ENCODE measurements at regions not wholly inside any gene's neighbourhood (a gene's known extent, or its start where the extent isn't known, plus 50 kb on each side); places are given as distances from the start of the nearest gene placed in this dataset.

GRCh38 chr2:75852639-75853038 is 141.9 kb upstream of the GCFC2 start:
- Histone ChIP-seq H3K27ac (ENCODE audit: low read length) (no peak overlapping the region), H3K4me3 (ENCODE audit: low read depth in 2 of 2, low read length in 2 of 2) (no peak overlapping the region), H3K9me3 (ENCODE audit: control insufficient read depth, insufficient read depth, low read depth, low read length) (no peaks in the 10 kb centered on the region), H3K27me3 (ENCODE audit: control insufficient read depth, insufficient read depth, low read length) (no peaks in the 10 kb centered on the region), H3K36me3 (ENCODE audit: control insufficient read depth, insufficient read depth, low read length) (no peaks in the 10 kb centered on the region; the same call in 1 of the 2 replicates), H3K4me1 (ENCODE audit: control insufficient read depth, insufficient read depth, low read length) (no peaks in the 10 kb centered on the region)
- TF ChIP-seq TCF7L2 (IDR thresholded peaks at IDR 0.05; ENCODE audit: low read depth, low read length) (no peak), POLR2AphosphoS5 (IDR thresholded peaks at IDR 0.05; ENCODE audit: low read depth, low read length) (no peak), REST (IDR thresholded peaks at IDR 0.05; ENCODE audit: insufficient read depth in 1 of 2, low read depth in 2 of 2, low read length in 1 of 2) (no peak), SIN3A (IDR thresholded peaks at IDR 0.05; ENCODE audit: borderline replicate concordance, insufficient read depth, low read depth, low read length) (no peak), CTCF (IDR thresholded peaks at IDR 0.05) (no peak)
- in situ Hi-C loops (cut with HindIII; ENCODE audit: low pct_unique_long_range_greater_than_20kb, low sequenced_read_pairs) = no loop called here
- BruUV-seq (replicated peaks) = no TSS peak
- ChIA-PET POLR2A (no interaction called here), CTCF (no interaction called here)
- no peak for ATAC-seq
- no peak for DNase-seq (ENCODE audit: low read depth, low spot score)
- intact Hi-C loops (cut with micrococcal nuclease; ENCODE audit: unreplicated experiment) = no loop called here

GRCh38 chr2:75846683-75847190 is 136.0 kb upstream of the GCFC2 start:
- Histone ChIP-seq H3K27ac (ENCODE audit: low read length) (no peak overlapping the region), H3K36me3 (ENCODE audit: control insufficient read depth, insufficient read depth, low read length) (no peaks in the 10 kb centered on the region; the same call in 1 of the 2 replicates), H3K4me1 (ENCODE audit: control insufficient read depth, insufficient read depth, low read length) (no peaks in the 10 kb centered on the region), H3K9me3 (ENCODE audit: control insufficient read depth, insufficient read depth, low read depth, low read length) (no peaks in the 10 kb centered on the region), H3K27me3 (ENCODE audit: control insufficient read depth, insufficient read depth, low read length) (no peaks in the 10 kb centered on the region), H3K4me3 (ENCODE audit: low read depth in 2 of 2, low read length in 2 of 2) (no peak overlapping the region)
- ATAC-seq (no peak), DNase-seq (ENCODE audit: low read depth, low spot score) (no peak)
- CTCF ChIA-PET = no interaction called here
- intact Hi-C loops (cut with micrococcal nuclease; ENCODE audit: unreplicated experiment) = no loop called here
- no peak for TF ChIP-seq CTCF (IDR thresholded peaks at IDR 0.05)
- TF ChIP-seq TCF7L2 (IDR thresholded peaks at IDR 0.05; ENCODE audit: low read depth, low read length) = no peak
- TF ChIP-seq POLR2AphosphoS5 (IDR thresholded peaks at IDR 0.05; ENCODE audit: low read depth, low read length) = no peak
- TF ChIP-seq SIN3A (IDR thresholded peaks at IDR 0.05; ENCODE audit: borderline replicate concordance, insufficient read depth, low read depth, low read length) = no peak
- TF ChIP-seq REST (IDR thresholded peaks at IDR 0.05; ENCODE audit: insufficient read depth in 1 of 2, low read depth in 2 of 2, low read length in 1 of 2) = no peak
- POLR2A ChIA-PET = no interaction called here
- in situ Hi-C loops (cut with HindIII; ENCODE audit: low pct_unique_long_range_greater_than_20kb, low sequenced_read_pairs) = no loop called here
- no TSS peak for BruUV-seq (replicated peaks)

All from Panc1 (cell line).